ENCODE measurements at regions not wholly inside any gene's neighbourhood (a gene's known extent, or its start where the extent isn't known, plus 50 kb on each side); places are given as distances from the start of the nearest gene placed in this dataset.

GRCh38 chr10:20991526-20991925, 94.4 kb upstream of the NEBL start:
- TF ChIP-seq POLR2AphosphoS5 (IDR thresholded peaks at IDR 0.05) (no peak), CTCF (IDR thresholded peaks at IDR 0.05) (no peak)
